NCI-H526 (cell line): ENCODE measurements at regions not wholly inside any gene's neighbourhood (a gene's known extent, or its start where the extent isn't known, plus 50 kb on each side); places are given as distances from the start of the nearest gene placed in this dataset.

Source experiments
- DNase-seq, 2 experiments: peaks; one replicate each; lab custom pipeline; 2025; lab: John Stamatoyannopoulos, UW

DNA sequence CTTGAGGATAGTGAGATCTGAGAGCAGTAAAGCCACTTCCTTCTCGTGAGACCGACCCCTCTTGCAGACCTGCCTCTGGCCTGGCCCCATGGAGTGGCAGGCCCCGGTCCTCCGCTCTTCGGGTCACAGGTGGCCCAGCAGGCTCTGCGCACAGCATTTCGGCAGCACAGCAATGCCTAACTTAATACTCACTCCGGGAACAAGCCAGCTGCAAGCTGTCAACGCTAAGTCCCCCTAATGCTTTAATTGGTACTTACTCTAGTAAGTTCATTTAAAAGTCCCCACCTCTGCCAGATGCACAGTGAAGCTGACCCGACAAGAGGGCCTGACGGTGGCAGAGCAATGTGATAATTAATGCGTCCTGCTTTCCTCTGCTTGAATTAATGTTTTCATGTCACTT, 349.3 kb upstream of the B3GAT1 start:
- no peak for DNase-seq

DNA sequence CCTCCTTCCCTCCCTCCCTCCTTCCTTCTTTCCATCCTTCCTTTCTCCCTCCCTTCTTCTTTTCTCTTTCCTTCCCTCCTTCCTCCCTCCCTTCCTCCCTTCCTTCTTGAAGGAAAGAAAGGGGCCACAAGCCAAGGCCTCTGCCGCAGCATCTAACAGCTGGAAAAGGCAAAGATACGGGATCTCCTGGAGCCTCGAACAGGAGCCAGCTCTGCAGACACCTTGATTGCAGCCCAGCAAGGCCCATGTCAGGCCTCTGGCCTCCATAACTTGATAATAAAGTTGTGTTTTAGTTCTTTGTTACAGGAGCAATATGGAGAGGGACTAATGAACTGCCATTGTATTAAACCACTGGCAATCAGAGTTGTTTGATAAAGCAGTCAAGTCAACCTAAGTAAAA, 348.9 kb upstream of the B3GAT1 start:
- no peak for DNase-seq

GRCh38 chr11:134760299-134760698, 348.3 kb upstream of the B3GAT1 start:
- DNase-seq: no peak

DNA sequence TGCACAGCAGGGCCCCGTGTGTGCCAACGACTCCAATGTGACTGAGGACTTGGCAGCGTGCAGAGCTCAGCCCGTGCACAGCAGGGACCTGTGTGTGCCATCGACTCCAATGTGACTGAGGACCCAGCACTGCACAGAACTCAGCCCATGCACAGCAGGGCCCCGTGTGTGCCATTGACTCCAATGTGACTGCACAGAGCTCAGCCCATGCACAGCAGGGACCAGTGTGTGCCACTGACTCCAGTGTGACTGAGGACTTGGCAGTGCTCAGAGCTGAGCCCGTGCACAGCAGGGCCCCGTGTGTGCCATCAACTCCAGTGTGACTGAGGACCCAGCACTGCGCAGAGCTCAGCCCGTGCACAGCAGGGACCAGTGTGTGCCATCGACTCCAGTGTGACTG, 347.8 kb upstream of the B3GAT1 start:
- DNase-seq: no peak

GRCh38 chr11:134759274-134759673, 347.2 kb upstream of the B3GAT1 start:
- DNase-seq: no peak

DNA sequence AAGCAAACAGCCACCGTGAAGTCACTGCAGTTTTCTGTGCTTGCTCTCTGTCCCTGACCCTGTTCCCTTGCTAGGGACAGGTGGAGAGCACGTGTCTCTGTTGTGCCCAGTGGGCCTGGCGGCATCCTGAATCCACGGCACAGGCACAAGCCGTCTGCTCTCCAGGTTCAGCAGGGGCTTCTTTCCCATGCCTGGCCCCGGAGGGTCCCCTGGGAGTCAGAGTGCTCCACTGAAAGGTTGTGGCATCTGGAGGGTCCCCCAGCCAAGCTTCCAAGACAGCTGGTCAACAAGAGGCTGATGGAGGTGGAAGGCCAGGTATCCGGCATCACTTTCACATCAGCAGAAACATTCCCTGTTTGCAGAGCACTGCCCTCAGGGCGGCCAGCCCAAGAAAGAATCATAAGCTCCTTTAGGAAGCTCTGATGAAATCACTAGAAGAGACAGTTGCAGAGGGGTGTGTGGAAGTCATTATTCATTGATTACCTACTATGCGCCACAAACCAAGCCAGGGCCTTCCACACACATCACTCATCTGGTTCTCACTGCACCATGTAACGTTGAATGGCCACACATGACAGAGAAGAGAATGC, 346.4 kb upstream of the B3GAT1 start:
- DNase-seq: no peak

GRCh38 chr11:134757633-134758032, 345.6 kb upstream of the B3GAT1 start:
- DNase-seq: no peak

- DNase-seq: no peak
These were observed 344.9 kb upstream of the B3GAT1 start for GRCh38 chr11:134756811-134757540.

- no peak for DNase-seq
These were observed 343.5 kb upstream of the B3GAT1 start for GRCh38 chr11:134755535-134755934.

- peak in 1 of 2 experiments; percentile 20 for DNase-seq
These were observed 342.6 kb upstream of the B3GAT1 start for GRCh38 chr11:134754521-134755198.

GRCh38 chr11:134753771-134754520, 341.9 kb upstream of the B3GAT1 start:
- DNase-seq: no peak

GRCh38 chr11:134752964-134753770, 341.1 kb upstream of the B3GAT1 start:
- DNase-seq: no peak

- no peak for DNase-seq
These were observed 340.5 kb upstream of the B3GAT1 start for GRCh38 chr11:134752526-134752925.

- DNase-seq: no peak
These were observed 339.7 kb upstream of the B3GAT1 start for GRCh38 chr11:134751766-134752165.

GRCh38 chr11:134751031-134751585, 339.1 kb upstream of the B3GAT1 start:
- DNase-seq: no peak

DNA sequence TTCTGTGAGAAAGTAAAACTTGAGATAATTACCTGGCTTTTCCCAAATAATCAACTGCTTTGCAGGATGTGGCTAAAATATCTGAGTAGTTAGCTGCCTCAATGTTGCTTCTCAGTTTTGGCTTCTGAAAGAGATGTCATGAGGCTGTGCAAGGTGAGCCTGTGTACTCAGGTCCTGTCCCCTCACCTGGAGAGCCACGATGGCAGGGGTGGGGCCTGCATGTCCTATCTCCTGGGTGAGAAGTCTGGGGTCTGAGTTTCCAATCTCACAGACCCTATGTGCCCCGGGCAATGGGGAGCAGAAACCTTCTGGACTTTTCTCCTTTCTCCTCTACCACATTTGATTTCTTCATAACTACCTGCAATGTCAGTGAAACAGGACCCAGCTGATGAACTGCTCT, 338.6 kb upstream of the B3GAT1 start:
- no peak for DNase-seq

DNA sequence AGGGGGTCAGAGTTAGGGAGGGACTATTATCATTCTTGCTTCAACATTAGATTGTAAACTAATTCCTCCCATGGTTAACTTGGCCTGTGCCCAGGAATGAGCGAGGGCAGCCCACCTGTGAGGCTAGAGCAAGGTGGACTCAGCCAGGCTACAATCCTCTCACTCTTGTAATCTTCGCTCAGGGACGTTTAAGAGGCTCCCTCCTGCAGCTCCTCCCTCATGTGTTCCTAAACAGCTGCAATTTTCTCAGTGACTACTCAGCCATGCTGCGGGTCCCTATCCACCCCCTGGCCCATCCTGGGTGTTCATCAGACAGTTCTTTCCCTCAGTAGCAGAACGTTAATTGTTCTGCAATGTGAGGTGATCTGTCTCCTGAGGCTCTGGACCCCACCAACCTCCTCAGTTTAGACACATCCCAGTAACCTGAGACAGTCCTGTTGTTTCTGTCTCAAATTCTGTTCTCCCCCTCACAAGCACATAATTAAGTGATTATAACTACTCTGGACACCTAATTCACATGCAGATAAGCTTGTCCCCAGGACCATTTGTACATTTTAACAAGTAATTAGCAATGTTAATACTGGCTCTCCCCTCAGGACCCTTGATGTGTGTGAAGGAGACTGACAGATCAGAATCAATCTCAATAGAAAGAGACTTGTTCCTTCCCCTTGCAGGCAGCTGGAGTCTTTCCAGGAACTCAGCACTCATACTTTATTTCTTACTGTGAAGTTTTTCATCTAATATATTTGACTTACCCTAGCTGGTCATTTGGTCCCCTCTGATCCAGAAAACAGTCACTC, 337.2 kb upstream of the B3GAT1 start:
- no peak for DNase-seq

- no peak for DNase-seq
These were observed 334.6 kb upstream of the B3GAT1 start for GRCh38 chr11:134746609-134747008.

DNA sequence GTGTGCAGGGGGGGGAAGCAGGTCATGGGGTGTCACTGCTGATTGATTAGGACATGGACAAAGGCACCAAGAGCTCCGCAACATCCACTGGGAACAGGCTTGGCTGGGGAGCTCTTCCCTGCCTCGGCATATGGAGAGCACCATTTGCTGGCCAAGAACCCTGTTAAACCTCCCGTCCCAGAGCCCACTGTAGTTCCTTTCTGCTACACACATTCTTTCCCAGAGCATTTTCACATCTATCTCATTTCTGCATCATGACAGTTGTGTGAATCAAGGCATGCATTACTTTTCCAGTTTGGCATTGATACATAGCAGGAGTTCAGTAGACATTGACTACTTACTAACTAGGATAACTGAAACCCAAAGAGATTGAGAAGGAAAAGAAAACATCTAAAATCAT, 333.4 kb upstream of the B3GAT1 start:
- no peak for DNase-seq

DNA sequence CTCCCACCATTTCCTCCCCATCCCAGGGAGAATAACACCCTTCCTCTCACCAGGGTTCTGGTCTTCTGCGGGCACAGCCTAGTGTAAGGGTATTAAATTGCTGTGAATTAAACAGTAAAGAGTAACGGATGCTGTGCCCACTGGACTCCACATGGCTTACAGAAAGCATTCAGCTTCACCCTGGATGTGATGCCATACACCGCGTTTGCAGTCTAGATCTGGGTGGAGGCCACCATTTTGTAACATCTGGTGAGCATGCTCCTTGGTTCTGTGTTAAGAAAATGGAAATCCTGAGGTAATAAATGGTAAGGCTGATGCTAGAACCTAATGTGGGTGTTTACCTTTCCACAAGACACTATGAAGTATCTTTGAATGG, 331.8 kb upstream of the B3GAT1 start:
- DNase-seq: no peak
